Endothelial cell of umbilical vein (primary cell): ENCODE measurements at regions not wholly inside any gene's neighbourhood (a gene's known extent, or its start where the extent isn't known, plus 50 kb on each side); places are given as distances from the start of the nearest gene placed in this dataset.

Experiments
- BruUV-seq: library from RNA; stranded (reverse); fragments of 400-500 nt; replicated peaks from 2 replicates; lab custom pipeline; 2021; lab: Mats Ljungman, UMichigan
- CTCF ChIA-PET: fragments of 300-600, 350-600 bp; sonication (Branson Sonifier 250); formaldehyde crosslinking; loops from one replicate; lab custom pipeline; 2021; ENCODE audit warnings: antibody characterized with exemption, inconsistent platforms; lab: Charles Lee
- POLR2A ChIA-PET: fragments of 300-600, 350-600 bp; sonication (Branson Sonifier 250); formaldehyde crosslinking; loops from one replicate; lab custom pipeline; 2021; ENCODE audit warnings: antibody characterized with exemption, inconsistent platforms; lab: Charles Lee
- DNase-seq: peaks from one replicate; pipeline ENCODE4 v3.0.0-alpha.2; 2011; ENCODE audit warnings: low read depth, low spot score
- FAIRE-seq: peaks from 2 replicates; lab custom pipeline; 2011; peaks lifted over from hg19 to GRCh38; lab: Jason Lieb, UNC
- H2AFZ ChIP-seq: 2 replicates; pipeline ENCODE4 v1.6.0; 2012; ENCODE audit warnings: low read depth, low read length, control low read depth, inconsistent platforms
- H3K27ac ChIP-seq: 2 replicates; pipeline ENCODE4 v1.5.1; 2011; ENCODE audit warnings: low read depth, mild to moderate bottlenecking, control low read depth, low read length, moderate library complexity; ENCODE audit not compliant: insufficient read depth
- H3K27me3 ChIP-seq, 2 experiments: 2 replicates each; pipeline versions ENCODE4 v1.6.0 to v1.6.1; 2011; ENCODE audit warnings: low read length in 2 of 2, mixed read lengths in 1 of 2; ENCODE audit not compliant: control insufficient read depth in 2 of 2, insufficient read depth in 2 of 2
- H3K36me3 ChIP-seq, 2 experiments: 2 replicates in 1 of 2; 3 replicates in 1 of 2; pipeline ENCODE4 v1.5.1; 2011; ENCODE audit warnings: low read length in 2 of 2, mild to moderate bottlenecking in 1 of 2, moderate library complexity in 1 of 2; ENCODE audit not compliant: control insufficient read depth in 2 of 2, insufficient read depth in 2 of 2; ENCODE audit errors: extremely low read depth in 1 of 2
- H3K4me1 ChIP-seq: 3 replicates; pipeline ENCODE4 v1.5.1; 2011; ENCODE audit warnings: mild to moderate bottlenecking, low read length; ENCODE audit not compliant: control insufficient read depth, insufficient read depth; ENCODE audit errors: extremely low read depth
- H3K4me2 ChIP-seq: 2 replicates; pipeline ENCODE4 v1.6.1; 2011; ENCODE audit warnings: low read length, control low read depth, mixed read lengths; ENCODE audit not compliant: insufficient read depth
- H3K4me3 ChIP-seq, 3 experiments: fragments of 200-600 bp in 1 of 3; sonication (generic), shearing (Covaris generic) in 1 of 3; replicated peaks in 1 of 3; 2 replicates each; pipeline ENCODE4 v1.5.1; 2011 to 2016; ENCODE audit warnings: control low read depth in 3 of 3, low read length in 3 of 3, mild to moderate bottlenecking in 2 of 3, inconsistent platforms in 1 of 3, low read depth in 1 of 3, moderate library complexity in 1 of 3; ENCODE audit not compliant: insufficient read depth in 1 of 3
- H3K79me2 ChIP-seq: 2 replicates; pipeline ENCODE4 v1.6.0; 2012; ENCODE audit warnings: low read length, inconsistent platforms; ENCODE audit not compliant: control insufficient read depth, insufficient read depth
- H3K9ac ChIP-seq: replicated peaks from 2 replicates; pipeline ENCODE3; 2011; ENCODE audit warnings: low read length, control low read depth; ENCODE audit not compliant: insufficient read depth; ENCODE audit errors: extremely low read depth
- H3K9me1 ChIP-seq: replicated peaks from 3 replicates; pipeline ENCODE4 v1.6.0; 2011; ENCODE audit warnings: mild to moderate bottlenecking, low read length; ENCODE audit not compliant: control insufficient read depth, insufficient read depth; ENCODE audit errors: extremely low read depth
- H3K9me3 ChIP-seq: replicated peaks from 2 replicates; pipeline ENCODE4 v1.5.1; 2012; ENCODE audit warnings: low read length, inconsistent platforms; ENCODE audit not compliant: control insufficient read depth, insufficient read depth
- H4K20me1 ChIP-seq: replicated peaks from 2 replicates; pipeline ENCODE3; 2011; ENCODE audit warnings: mild to moderate bottlenecking, low read length; ENCODE audit not compliant: control insufficient read depth, insufficient read depth; ENCODE audit errors: extremely low read depth
- EZH2 ChIP-seq: IDR thresholded peaks from 2 replicates; pipeline ENCODE4 v1.6.1; 2012; ENCODE audit warnings: borderline replicate concordance, low read depth, mild to moderate bottlenecking, moderate library complexity, low read length, inconsistent platforms; ENCODE audit not compliant: severe bottlenecking
- FOS ChIP-seq: IDR thresholded peaks from 2 replicates; pipeline ENCODE4 v1.6.1; 2011; ENCODE audit warnings: mild to moderate bottlenecking, low read length, moderate library complexity, borderline replicate concordance; ENCODE audit not compliant: insufficient read depth
- GATA2 ChIP-seq: IDR thresholded peaks from 2 replicates; pipeline ENCODE4 v1.7.0; 2011; ENCODE audit warnings: low read depth, mild to moderate bottlenecking, moderate library complexity, mixed read lengths, low read length; ENCODE audit not compliant: insufficient read length, insufficient read depth
- JUN ChIP-seq: IDR thresholded peaks from 2 replicates; pipeline ENCODE4 v1.6.1; 2011; ENCODE audit warnings: borderline replicate concordance, low read depth; ENCODE audit not compliant: insufficient read length, insufficient read depth
- MYC ChIP-seq: IDR thresholded peaks from one replicate; pipeline ENCODE4 v1.6.1; 2011; ENCODE audit warnings: mild to moderate bottlenecking, low read depth, low read length
- POLR2A ChIP-seq: IDR thresholded peaks from 2 replicates; pipeline ENCODE4 v1.6.1; 2012; ENCODE audit warnings: low read depth, mild to moderate bottlenecking, control low read depth, low read length
- POLR2AphosphoS5 ChIP-seq: IDR thresholded peaks from 2 replicates; pipeline ENCODE4 v1.6.1; 2012; ENCODE audit warnings: low read depth, mild to moderate bottlenecking, control low read depth, low read length, moderate library complexity; ENCODE audit not compliant: insufficient read depth
- dilution Hi-C: fragments of 300-500 bp; cut with MboI; formaldehyde crosslinking; loops from one replicate; pipeline ENCODE4 v1.15.0; 2019; ENCODE audit warnings: low sequenced_read_pairs; ENCODE audit not compliant: extremely low pct_ligation_motif_present
- intact Hi-C: fragments of 100-400 bp; cut with micrococcal nuclease; formaldehyde crosslinking; loops from one replicate; pipeline ENCODE4 v1.10.0; 2022
- TF ChIP-seq, protein P1 (sequence below): IDR thresholded peaks from 2 replicates; pipeline ENCODE4 v1.6.1; 2011; ENCODE audit not compliant: insufficient read depth, insufficient read length
- TF ChIP-seq, protein P2 (sequence below), 2 donors: IDR thresholded peaks; 1 replicate in 1 of 2; 2 replicates in 1 of 2; pipeline ENCODE4 v1.5.1; 2011; ENCODE audit warnings: low read length in 2 of 2, mild to moderate bottlenecking in 2 of 2, moderate library complexity in 2 of 2, control low read depth in 1 of 2, inconsistent platforms in 1 of 2, low read depth in 1 of 2; ENCODE audit not compliant: insufficient read depth in 1 of 2; ENCODE audit errors: extremely low read depth in 1 of 2

DNA sequence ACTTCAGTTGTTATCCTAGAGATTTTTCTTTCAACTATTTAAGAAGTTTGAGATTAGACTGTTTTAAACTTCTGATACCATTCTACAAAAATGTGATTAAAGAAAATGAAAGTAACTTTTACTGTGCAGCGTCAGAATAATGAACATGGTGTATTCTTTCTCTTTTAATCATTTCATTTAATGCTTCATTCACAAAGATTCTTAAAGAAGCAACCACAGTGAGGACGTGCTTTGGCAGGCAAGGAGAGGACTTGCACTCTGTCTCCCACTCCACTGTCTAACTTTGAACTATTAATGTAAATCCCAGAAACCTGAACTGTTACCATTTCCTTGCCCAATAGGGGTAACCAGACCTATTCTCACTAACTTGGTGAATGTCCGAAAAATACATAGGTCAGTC is 137.0 kb downstream of the KCNRG start:
- Histone ChIP-seq H3K79me2 (no peaks in the 10 kb centered on the region), H4K20me1 (no peaks in the 10 kb centered on the region), H3K4me1 (peaks cover 2% of the 10 kb centered on the region), H3K9me1 (no peaks in the 10 kb centered on the region), H3K4me2 (peak overlapping the region; percentile 17), H3K9me3 (no peaks in the 10 kb centered on the region), H3K27me3 (no peaks in the 10 kb centered on the region), H3K9ac (no peak overlapping the region), H3K27ac (no peak overlapping the region), H3K4me3 (no peak overlapping the region), H3K36me3 (no peaks in the 10 kb centered on the region), H2AFZ (peak overlapping the region; percentile 48)
- no TSS peak for BruUV-seq
- CTCF ChIA-PET = no interaction called here
- DNase-seq (no peak), FAIRE-seq (no peak)
- TF ChIP-seq, protein P1, sequence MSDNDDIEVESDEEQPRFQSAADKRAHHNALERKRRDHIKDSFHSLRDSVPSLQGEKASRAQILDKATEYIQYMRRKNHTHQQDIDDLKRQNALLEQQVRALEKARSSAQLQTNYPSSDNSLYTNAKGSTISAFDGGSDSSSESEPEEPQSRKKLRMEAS = no peak
- TF ChIP-seq POLR2AphosphoS5 = no peak
- no peak for TF ChIP-seq JUN
- no peak for TF ChIP-seq EZH2
- no peak for TF ChIP-seq FOS
- TF ChIP-seq POLR2A = no peak
- TF ChIP-seq MYC = no peak
- no peak for TF ChIP-seq GATA2
- TF ChIP-seq, protein P2, sequence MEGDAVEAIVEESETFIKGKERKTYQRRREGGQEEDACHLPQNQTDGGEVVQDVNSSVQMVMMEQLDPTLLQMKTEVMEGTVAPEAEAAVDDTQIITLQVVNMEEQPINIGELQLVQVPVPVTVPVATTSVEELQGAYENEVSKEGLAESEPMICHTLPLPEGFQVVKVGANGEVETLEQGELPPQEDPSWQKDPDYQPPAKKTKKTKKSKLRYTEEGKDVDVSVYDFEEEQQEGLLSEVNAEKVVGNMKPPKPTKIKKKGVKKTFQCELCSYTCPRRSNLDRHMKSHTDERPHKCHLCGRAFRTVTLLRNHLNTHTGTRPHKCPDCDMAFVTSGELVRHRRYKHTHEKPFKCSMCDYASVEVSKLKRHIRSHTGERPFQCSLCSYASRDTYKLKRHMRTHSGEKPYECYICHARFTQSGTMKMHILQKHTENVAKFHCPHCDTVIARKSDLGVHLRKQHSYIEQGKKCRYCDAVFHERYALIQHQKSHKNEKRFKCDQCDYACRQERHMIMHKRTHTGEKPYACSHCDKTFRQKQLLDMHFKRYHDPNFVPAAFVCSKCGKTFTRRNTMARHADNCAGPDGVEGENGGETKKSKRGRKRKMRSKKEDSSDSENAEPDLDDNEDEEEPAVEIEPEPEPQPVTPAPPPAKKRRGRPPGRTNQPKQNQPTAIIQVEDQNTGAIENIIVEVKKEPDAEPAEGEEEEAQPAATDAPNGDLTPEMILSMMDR (IDR thresholded peaks at IDR 0.05; ENCODE audit: extremely low read depth in 1 of 2, insufficient read depth in 1 of 2, low read depth in 1 of 2, low read length in 2 of 2) = no peak
- POLR2A ChIA-PET = no interaction called here
- intact Hi-C loops = no loop called here
- dilution Hi-C loops = no loop called here
